ENCODE measurements at regions not wholly inside any gene's neighbourhood (a gene's known extent, or its start where the extent isn't known, plus 50 kb on each side); places are given as distances from the start of the nearest gene placed in this dataset.
A peak's percentile ranks its signal among the peaks of the same experiment; 100 is the strongest.

GRCh38 chr10:89153971-89154370 lies 53.1 kb downstream of the CH25H start:
- FAIRE-seq (no peak), DNase-seq (ENCODE audit: insufficient read length, low spot score) (no peak)
- no peak for TF ChIP-seq POLR2A (IDR thresholded peaks at IDR 0.05; ENCODE audit: low read depth, low read length)

DNA sequence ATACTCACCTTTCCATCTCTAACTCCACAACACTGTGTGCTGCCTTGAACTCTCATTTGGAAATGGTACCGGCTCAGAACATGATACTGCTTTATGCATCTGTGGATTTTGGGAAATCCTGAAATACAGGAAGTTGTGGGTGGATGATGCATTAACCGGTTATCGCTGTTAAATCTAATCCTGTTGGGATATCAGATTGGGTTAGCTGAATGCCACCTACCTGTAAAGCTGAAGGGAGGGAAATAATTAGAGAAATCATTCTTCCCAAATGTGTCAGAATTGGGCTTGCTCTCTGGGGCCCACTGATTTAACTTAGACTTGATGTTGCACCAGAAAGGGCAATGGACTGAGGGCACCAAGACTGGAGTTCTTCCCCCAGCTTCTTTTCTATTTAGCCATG lies 54.0 kb downstream of the CH25H start:
- no peak for TF ChIP-seq POLR2A (IDR thresholded peaks at IDR 0.05; ENCODE audit: low read depth, low read length)
- DNase-seq (ENCODE audit: insufficient read length, low spot score), result no peak
- FAIRE-seq, result peak; percentile 27

- peak; percentile 80 for FAIRE-seq
These were observed 55.3 kb downstream of the CH25H start for GRCh38 chr10:89151857-89152256.

DNA sequence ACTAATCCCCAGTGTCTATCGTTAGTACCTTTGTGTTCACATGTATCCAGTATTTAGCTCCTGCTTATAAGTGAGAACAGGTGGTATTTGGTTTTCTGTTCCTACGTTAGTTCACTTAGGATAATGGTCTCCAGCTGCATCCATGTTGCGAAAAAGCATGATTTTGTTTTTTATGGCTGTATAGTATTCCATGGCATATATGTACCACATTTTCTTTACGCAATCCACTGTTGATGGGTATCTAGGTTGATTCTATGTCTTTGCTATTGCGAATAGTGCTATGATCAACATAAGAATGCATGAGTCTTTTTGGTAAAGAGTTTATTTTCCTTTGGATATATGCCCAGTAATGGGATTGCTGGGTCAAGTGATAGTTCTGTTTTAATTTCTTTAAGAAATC lies 59.1 kb downstream of the CH25H start:
- DNase-seq (ENCODE audit: insufficient read length, low spot score) (no peak), FAIRE-seq (no peak)
- no peak for TF ChIP-seq POLR2A (IDR thresholded peaks at IDR 0.05; ENCODE audit: low read depth, low read length)

More at GRCh38 chr10:89151857-89152256, 55.3 kb downstream of the CH25H start:
- TF ChIP-seq POLR2A (IDR thresholded peaks at IDR 0.05; ENCODE audit: low read depth, low read length), result no peak
- no peak for DNase-seq (ENCODE audit: insufficient read length, low spot score)

DNA sequence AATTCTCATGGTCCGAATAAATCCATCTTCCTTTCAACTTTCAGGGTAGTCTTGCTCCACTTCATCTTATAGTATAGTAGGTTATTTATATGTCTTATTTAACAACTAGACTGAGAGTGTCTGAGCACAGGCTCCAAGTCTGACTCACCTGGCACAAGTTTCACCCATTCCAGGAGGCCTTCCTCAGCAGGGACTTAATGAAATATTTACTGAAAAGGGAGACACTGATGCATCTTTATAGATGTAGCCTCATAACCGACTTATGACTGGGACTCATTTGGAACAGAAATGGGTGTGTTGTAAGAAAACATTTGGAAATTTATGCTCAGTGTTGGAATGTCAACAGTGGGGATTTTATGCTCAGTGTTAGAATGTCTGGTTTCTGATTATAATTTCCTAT lies 59.9 kb downstream of the CH25H start:
- no peak for TF ChIP-seq POLR2A (IDR thresholded peaks at IDR 0.05; ENCODE audit: low read depth, low read length)
- FAIRE-seq, result peak; percentile 87

DNA sequence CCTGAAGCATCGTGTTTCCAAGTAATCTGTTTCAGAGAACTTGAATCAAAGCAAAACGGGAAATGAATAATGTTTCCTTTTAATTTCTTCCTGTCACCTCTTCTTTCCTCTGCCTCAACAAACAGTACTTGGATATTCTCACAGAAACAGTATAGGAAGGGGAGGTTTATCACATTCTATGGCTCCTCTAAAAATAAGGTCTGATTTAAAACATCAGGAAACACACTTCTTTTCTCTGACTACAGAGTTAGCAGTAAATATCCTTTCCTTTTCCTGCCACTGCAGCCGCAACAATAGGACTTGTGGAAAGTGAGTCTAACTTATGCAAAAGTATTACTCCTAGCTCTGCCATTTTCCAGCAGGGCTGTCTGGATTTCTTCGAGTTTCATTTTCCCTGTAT lies 62.3 kb downstream of the CH25H start:
- no peak for FAIRE-seq
- DNase-seq (ENCODE audit: insufficient read length, low spot score), result no peak
- no peak for TF ChIP-seq POLR2A (IDR thresholded peaks at IDR 0.05; ENCODE audit: low read depth, low read length)

More for the DNA sequence above, 59.9 kb downstream of the CH25H start:
- no peak for DNase-seq (ENCODE audit: insufficient read length, low spot score)

GRCh38 chr10:89142590-89142989 lies 64.5 kb downstream of the CH25H start:
- DNase-seq (ENCODE audit: insufficient read length, low spot score) (no peak), FAIRE-seq (no peak)
- no peak for TF ChIP-seq POLR2A (IDR thresholded peaks at IDR 0.05; ENCODE audit: low read depth, low read length)

DNA sequence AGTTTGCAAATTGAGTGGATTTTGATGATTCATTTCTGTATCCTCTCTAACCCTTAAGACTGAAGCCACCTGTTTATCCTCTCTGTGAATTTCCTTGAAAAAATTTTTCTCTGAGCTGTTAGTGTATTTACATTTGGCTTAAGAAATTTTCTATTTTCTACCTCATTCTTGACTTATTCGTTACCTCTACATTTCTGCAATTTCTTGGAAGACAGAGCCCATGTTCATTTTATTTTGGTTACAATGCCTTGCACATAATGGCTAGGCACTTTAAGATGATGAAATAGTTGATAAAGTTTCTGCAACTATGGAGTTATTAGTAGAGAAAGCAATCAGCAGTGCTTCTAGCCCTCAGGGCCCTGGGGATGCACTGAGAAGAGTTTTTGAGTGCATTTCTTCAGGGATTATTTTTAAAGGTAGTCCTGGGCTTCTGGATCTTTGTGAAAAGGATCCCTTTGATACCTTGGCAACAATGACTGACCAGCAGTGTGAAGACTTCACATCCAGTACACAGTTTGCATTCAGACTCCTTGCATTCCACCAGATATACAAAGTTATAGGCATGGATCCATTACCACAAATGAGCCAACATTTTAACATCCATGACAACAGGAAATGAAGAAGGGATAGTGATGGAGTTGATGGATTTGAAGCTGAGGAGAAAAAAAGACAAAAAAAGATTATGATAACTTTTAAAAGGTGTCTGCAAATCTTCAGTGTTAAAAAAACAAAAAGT lies 68.2 kb downstream of the CH25H start:
- peak; percentile 71 for FAIRE-seq
- TF ChIP-seq POLR2A (IDR thresholded peaks at IDR 0.05; ENCODE audit: low read depth, low read length), result no peak
- DNase-seq (ENCODE audit: insufficient read length, low spot score), result no peak

DNA sequence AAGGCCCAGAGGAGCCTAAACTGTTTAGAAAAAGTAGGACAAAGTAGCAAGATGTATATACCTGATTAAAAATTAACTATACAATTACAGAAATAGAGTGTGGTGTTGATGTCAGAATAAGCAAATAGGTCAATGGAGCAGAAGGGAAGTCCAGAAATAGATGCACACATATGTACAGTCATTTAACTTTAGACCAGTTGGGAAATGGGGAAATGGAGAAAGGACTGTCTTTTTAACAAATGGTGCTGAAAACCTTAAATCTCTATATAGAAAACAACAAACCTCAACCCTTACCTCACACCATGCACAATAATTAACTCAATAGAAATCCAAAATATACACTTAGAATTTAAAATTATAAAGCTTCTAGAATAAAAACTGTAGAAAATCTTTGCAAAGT lies 72.2 kb downstream of the CH25H start:
- DNase-seq (ENCODE audit: insufficient read length, low spot score), result no peak

GRCh38 chr10:89129911-89130310 lies 77.2 kb downstream of the CH25H start:
- FAIRE-seq (peak; percentile 99), DNase-seq (ENCODE audit: insufficient read length, low spot score) (no peak)
- no peak for TF ChIP-seq POLR2A (IDR thresholded peaks at IDR 0.05; ENCODE audit: low read depth, low read length)

More for the DNA sequence above, 72.2 kb downstream of the CH25H start:
- no peak for FAIRE-seq
- no peak for TF ChIP-seq POLR2A (IDR thresholded peaks at IDR 0.05; ENCODE audit: low read depth, low read length)

DNA sequence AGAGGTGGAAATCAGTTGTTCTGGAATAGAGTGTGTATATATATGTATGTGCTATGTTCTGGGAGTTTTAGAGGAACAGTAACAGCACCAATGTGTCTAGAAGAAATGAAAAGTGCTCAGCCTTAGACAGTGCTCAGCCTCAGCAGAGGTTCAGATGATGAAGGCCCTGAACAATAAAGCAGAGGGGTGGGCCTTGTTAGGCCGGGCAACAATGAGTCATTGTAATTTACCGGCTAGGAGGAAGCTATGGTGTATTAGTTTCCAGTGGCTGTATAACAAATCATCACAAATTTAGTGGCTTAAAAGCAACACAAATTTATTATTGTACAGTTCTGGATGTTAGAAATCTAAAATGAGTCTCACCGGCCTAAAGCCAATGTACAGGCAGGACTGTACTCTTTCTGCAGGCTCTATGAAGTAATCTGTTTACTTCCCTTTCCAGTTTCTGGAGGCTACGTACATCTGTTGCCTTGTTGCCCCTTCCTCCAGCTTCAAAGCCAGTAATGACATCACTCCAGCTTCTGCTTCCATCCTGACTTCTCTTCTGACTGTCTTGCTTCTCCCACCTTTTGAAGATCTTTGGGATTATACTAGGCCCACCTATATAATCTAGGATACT lies 84.6 kb downstream of the CH25H start:
- peak; percentile 96 for FAIRE-seq

GRCh38 chr10:89121764-89122020 lies 85.4 kb downstream of the CH25H start:
- FAIRE-seq, result no peak
- TF ChIP-seq POLR2A (IDR thresholded peaks at IDR 0.05; ENCODE audit: low read depth, low read length), result no peak

More for the DNA sequence above, 84.6 kb downstream of the CH25H start:
- DNase-seq (ENCODE audit: insufficient read length, low spot score), result no peak
- no peak for TF ChIP-seq POLR2A (IDR thresholded peaks at IDR 0.05; ENCODE audit: low read depth, low read length)

GRCh38 chr10:89120931-89121763 lies 86.0 kb downstream of the CH25H start:
- FAIRE-seq, result peak; percentile 33
- TF ChIP-seq POLR2A (IDR thresholded peaks at IDR 0.05; ENCODE audit: low read depth, low read length), result no peak
- no peak for DNase-seq (ENCODE audit: insufficient read length, low spot score)

More at GRCh38 chr10:89121764-89122020, 85.4 kb downstream of the CH25H start:
- DNase-seq (ENCODE audit: insufficient read length, low spot score), result no peak

DNA sequence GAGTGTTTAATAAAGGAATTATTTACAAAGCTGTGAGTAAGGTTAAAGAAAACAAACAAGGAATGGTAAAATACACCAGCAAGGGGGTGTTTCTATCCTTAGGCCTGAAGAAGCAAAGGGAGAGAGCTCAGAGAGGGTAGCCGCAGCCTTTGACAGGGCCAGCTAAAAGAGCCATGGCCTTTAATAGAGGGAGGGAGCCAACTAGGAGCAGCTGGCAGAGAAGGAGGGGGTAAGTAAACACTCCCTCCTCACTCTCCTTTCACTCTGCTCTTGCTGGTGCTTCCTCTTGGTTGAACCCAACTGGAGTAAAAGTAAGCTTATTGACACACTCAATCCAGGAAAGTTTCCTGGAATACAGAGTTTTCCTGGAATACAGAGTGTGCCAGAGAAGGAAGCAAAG lies 87.5 kb downstream of the CH25H start:
- peak; percentile 70 for FAIRE-seq

More for the DNA sequence above, 87.5 kb downstream of the CH25H start:
- TF ChIP-seq POLR2A (IDR thresholded peaks at IDR 0.05; ENCODE audit: low read depth, low read length), result no peak
- DNase-seq (ENCODE audit: insufficient read length, low spot score), result no peak
